CD4-positive, alpha-beta T cell (primary cell): ENCODE measurements at regions not wholly inside any gene's neighbourhood (a gene's known extent, or its start where the extent isn't known, plus 50 kb on each side); places are given as distances from the start of the nearest gene placed in this dataset.

Source experiments
- ATAC-seq: fragments of 200-7000 bp; cut with Tn5 transposase; one replicate; pipeline ENCODE4 v1.10.0; 2022; ENCODE audit warnings: mild to moderate bottlenecking; ENCODE audit not compliant: poor library complexity
- CTCF ChIA-PET: fragments of 350-600 bp; sonication (Branson Sonifier 250); formaldehyde crosslinking; loops from one replicate; lab custom pipeline; 2021; ENCODE audit warnings: antibody characterized with exemption, inconsistent platforms; lab: Charles Lee
- POLR2A ChIA-PET: fragments of 350-600 bp; sonication (Branson Sonifier 250); formaldehyde crosslinking; loops from one replicate; lab custom pipeline; 2021; ENCODE audit warnings: antibody characterized with exemption, inconsistent platforms; lab: Charles Lee
- DNase-seq, 14 experiments: peaks; one replicate each; pipeline ENCODE4 v3.0.0-alpha.2; 2013 to 2020; ENCODE audit warnings: mixed read lengths in 2 of 14
- H3K27ac ChIP-seq, 2 donors: one replicate each; pipeline versions ENCODE4 v1.5.1 to v1.7.0; 2013; ENCODE audit warnings: low read length in 2 of 2, low read depth in 1 of 2, mild to moderate bottlenecking in 1 of 2
- H3K27me3 ChIP-seq, 2 experiments: 1 replicate in 1 of 2; 2 replicates in 1 of 2; pipeline versions ENCODE4 v1.6.1 to v1.7.0; 2013; ENCODE audit warnings: low read length in 2 of 2, control low read depth in 1 of 2, mild to moderate bottlenecking in 1 of 2, moderate library complexity in 1 of 2; ENCODE audit not compliant: insufficient read depth in 2 of 2, control insufficient read depth in 1 of 2
- H3K36me3 ChIP-seq: one replicate; pipeline ENCODE4 v1.6.1; 2013; ENCODE audit warnings: low read length, control low read depth; ENCODE audit not compliant: insufficient read depth
- H3K4me1 ChIP-seq: one replicate; pipeline ENCODE4 v1.6.1; 2013; ENCODE audit warnings: low read length, control low read depth; ENCODE audit not compliant: insufficient read depth
- H3K4me3 ChIP-seq: one replicate; pipeline ENCODE4 v1.5.1; 2013; ENCODE audit warnings: mild to moderate bottlenecking, low read length, moderate library complexity
- H3K9me3 ChIP-seq, 2 experiments: 1 replicate in 1 of 2; 2 replicates in 1 of 2; pipeline versions ENCODE4 v1.6.1 to v1.7.0; 2013; ENCODE audit warnings: low read length in 2 of 2, mild to moderate bottlenecking in 2 of 2, control low read depth in 1 of 2, moderate library complexity in 1 of 2; ENCODE audit not compliant: control insufficient read depth in 1 of 2, insufficient read depth in 1 of 2
- H3K27ac Mint-ChIP-seq: one replicate; pipeline ENCODE4 v1.8.0; 2020; ENCODE audit warnings: mixed read lengths
- H3K27me3 Mint-ChIP-seq: one replicate; pipeline ENCODE4 v1.8.0; 2021; ENCODE audit warnings: mixed read lengths
- H3K36me3 Mint-ChIP-seq: one replicate; pipeline ENCODE4 v1.8.0; 2021; ENCODE audit warnings: low read depth, mixed read lengths
- H3K4me1 Mint-ChIP-seq: one replicate; pipeline ENCODE4 v1.8.0; 2021; ENCODE audit warnings: low read depth, mixed read lengths
- H3K4me3 Mint-ChIP-seq: one replicate; pipeline ENCODE4 v1.8.0; 2020; ENCODE audit warnings: mild to moderate bottlenecking, mixed read lengths
- H3K9me3 Mint-ChIP-seq: one replicate; pipeline ENCODE4 v1.8.0; 2020; ENCODE audit warnings: mixed read lengths
- intact Hi-C, 2 experiments: fragments of 100-400 bp; cut with DNase I in 1 of 2; cut with micrococcal nuclease in 1 of 2; formaldehyde crosslinking; loops; one replicate each; pipeline versions ENCODE4 v1.15.1 to v1.9.0; 2023 to 2025; cut with DNase I, micrococcal nuclease
- TF ChIP-seq, protein P1 (sequence below): fragments of 200-600 bp; IDR thresholded peaks from one replicate; pipeline ENCODE4 v1.8.0; 2022; ENCODE audit warnings: antibody characterized with exemption, mild to moderate bottlenecking

DNA sequence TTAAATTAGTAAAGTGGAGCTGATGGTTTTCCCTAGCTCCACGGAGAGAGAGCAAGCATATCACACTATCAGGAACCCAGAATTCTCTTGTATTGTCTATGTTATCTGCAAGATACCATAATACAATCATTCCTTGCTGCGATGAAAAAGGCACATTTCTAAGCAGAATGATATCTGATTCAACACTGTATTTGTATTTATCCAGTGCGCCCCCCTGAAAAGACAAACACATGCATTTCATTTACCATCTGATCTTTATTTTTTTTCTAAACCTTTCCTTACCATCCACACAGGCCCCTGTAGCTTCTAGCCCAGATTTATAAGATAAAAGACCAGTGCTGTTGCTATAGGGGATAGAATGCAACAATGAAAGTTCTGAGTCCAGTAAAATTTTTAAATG lies 420.6 kb downstream of the TDRD15 start:
- no peak overlapping the region for H3K4me3 ChIP-seq
- H3K9me3 ChIP-seq = no peaks in the 10 kb centered on the region
- H3K36me3 ChIP-seq = no peaks in the 10 kb centered on the region
- DNase-seq = no peak
- peaks cover 6% of the 10 kb centered on the region for H3K9me3 Mint-ChIP-seq
- ChIA-PET CTCF (no interaction called here), POLR2A (no interaction called here)
- H3K27me3 ChIP-seq = no peaks in the 10 kb centered on the region
- intact Hi-C loops = no loop called here
- H3K36me3 Mint-ChIP-seq = no peaks in the 10 kb centered on the region
- no peaks in the 10 kb centered on the region for H3K4me1 Mint-ChIP-seq
- H3K4me3 Mint-ChIP-seq = no peak overlapping the region
- TF ChIP-seq, protein P1, sequence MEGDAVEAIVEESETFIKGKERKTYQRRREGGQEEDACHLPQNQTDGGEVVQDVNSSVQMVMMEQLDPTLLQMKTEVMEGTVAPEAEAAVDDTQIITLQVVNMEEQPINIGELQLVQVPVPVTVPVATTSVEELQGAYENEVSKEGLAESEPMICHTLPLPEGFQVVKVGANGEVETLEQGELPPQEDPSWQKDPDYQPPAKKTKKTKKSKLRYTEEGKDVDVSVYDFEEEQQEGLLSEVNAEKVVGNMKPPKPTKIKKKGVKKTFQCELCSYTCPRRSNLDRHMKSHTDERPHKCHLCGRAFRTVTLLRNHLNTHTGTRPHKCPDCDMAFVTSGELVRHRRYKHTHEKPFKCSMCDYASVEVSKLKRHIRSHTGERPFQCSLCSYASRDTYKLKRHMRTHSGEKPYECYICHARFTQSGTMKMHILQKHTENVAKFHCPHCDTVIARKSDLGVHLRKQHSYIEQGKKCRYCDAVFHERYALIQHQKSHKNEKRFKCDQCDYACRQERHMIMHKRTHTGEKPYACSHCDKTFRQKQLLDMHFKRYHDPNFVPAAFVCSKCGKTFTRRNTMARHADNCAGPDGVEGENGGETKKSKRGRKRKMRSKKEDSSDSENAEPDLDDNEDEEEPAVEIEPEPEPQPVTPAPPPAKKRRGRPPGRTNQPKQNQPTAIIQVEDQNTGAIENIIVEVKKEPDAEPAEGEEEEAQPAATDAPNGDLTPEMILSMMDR = no peak
- H3K4me1 ChIP-seq = no peaks in the 10 kb centered on the region
- no peaks in the 10 kb centered on the region for H3K27me3 Mint-ChIP-seq
- H3K27ac ChIP-seq = no peak overlapping the region
- H3K27ac Mint-ChIP-seq = no peak overlapping the region
- no peak for ATAC-seq

DNA sequence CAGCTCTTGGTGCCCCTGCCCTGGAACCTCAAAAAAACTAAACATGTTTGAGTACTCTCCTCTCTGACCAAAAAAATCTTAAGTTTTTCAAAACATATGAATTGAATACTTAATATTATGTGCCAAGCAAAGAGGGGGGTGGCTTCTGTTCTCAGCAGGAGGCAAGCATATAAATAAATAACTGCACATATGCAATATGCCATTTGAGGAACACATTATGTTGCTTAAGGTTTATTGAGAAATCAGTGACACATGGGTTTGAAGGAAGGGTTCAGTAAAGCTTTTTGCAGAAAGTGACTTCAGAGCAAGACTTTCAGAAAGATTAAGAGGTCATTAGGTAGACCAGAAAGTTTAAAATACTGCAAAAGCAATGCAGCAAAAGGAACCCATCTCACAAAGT lies 429.2 kb downstream of the TDRD15 start:
- Mint-ChIP-seq H3K36me3 (no peaks in the 10 kb centered on the region), H3K27me3 (no peaks in the 10 kb centered on the region), H3K9me3 (peaks cover 22% of the 10 kb centered on the region), H3K27ac (no peak overlapping the region), H3K4me1 (no peaks in the 10 kb centered on the region), H3K4me3 (no peak overlapping the region)
- H3K27me3 ChIP-seq = no peaks in the 10 kb centered on the region
- ATAC-seq (no peak), DNase-seq (no peak)
- CTCF ChIA-PET = no interaction called here
- intact Hi-C loops = no loop called here
- H3K4me3 ChIP-seq = no peak overlapping the region
- no peaks in the 10 kb centered on the region for H3K4me1 ChIP-seq
- peaks cover 0 to 3% of the 10 kb centered on the region in 2 experiments for H3K9me3 ChIP-seq
- no peaks in the 10 kb centered on the region for H3K36me3 ChIP-seq
- H3K27ac ChIP-seq = no peak overlapping the region
- TF ChIP-seq, protein P1 = no peak
- POLR2A ChIA-PET = no interaction called here

DNA sequence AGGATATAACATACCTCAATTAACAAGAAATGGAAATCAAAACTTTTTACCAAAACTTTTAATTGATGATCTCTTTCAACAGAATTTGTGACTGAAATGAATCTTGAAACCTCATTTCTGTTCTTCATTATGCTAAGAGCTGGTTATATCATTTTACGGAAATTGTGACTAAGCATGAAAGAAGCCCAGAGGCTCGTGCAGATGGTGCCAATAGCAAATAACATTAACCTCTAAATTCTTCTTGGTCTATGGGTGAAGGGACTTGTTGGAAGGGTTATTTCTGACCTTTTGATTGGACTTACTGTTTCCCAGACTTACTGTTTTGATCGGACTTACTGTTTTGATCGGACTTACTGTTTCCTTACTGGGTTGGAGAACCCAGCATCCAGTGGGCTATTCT lies 435.6 kb downstream of the TDRD15 start:
- ATAC-seq (no peak), DNase-seq (no peak)
- Mint-ChIP-seq H3K4me3 (no peak overlapping the region), H3K4me1 (no peaks in the 10 kb centered on the region), H3K9me3 (peaks cover 16% of the 10 kb centered on the region), H3K36me3 (no peaks in the 10 kb centered on the region), H3K27ac (no peak overlapping the region), H3K27me3 (no peaks in the 10 kb centered on the region)
- Histone ChIP-seq H3K4me3 (no peak overlapping the region), H3K27ac (no peak overlapping the region), H3K4me1 (no peaks in the 10 kb centered on the region), H3K9me3 (peaks cover 3 to 4% of the 10 kb centered on the region in 2 experiments), H3K27me3 (no peaks in the 10 kb centered on the region), H3K36me3 (no peaks in the 10 kb centered on the region)
- intact Hi-C loops = no loop called here
- TF ChIP-seq, protein P1 = no peak
- CTCF ChIA-PET = no interaction called here
- POLR2A ChIA-PET = no interaction called here
